ENCODE measurements at regions not wholly inside any gene's neighbourhood (a gene's known extent, or its start where the extent isn't known, plus 50 kb on each side); places are given as distances from the start of the nearest gene placed in this dataset.

GRCh38 chr6:4401408-4402368, 266.3 kb upstream of the ECI2 start:
- ATAC-seq (ENCODE audit: low FRiP score) (no peak), DNase-seq (ENCODE audit: low spot score) (no peak)
- TF ChIP-seq, protein P1, sequence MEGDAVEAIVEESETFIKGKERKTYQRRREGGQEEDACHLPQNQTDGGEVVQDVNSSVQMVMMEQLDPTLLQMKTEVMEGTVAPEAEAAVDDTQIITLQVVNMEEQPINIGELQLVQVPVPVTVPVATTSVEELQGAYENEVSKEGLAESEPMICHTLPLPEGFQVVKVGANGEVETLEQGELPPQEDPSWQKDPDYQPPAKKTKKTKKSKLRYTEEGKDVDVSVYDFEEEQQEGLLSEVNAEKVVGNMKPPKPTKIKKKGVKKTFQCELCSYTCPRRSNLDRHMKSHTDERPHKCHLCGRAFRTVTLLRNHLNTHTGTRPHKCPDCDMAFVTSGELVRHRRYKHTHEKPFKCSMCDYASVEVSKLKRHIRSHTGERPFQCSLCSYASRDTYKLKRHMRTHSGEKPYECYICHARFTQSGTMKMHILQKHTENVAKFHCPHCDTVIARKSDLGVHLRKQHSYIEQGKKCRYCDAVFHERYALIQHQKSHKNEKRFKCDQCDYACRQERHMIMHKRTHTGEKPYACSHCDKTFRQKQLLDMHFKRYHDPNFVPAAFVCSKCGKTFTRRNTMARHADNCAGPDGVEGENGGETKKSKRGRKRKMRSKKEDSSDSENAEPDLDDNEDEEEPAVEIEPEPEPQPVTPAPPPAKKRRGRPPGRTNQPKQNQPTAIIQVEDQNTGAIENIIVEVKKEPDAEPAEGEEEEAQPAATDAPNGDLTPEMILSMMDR (IDR thresholded peaks at IDR 0.05), result no peak

DNA sequence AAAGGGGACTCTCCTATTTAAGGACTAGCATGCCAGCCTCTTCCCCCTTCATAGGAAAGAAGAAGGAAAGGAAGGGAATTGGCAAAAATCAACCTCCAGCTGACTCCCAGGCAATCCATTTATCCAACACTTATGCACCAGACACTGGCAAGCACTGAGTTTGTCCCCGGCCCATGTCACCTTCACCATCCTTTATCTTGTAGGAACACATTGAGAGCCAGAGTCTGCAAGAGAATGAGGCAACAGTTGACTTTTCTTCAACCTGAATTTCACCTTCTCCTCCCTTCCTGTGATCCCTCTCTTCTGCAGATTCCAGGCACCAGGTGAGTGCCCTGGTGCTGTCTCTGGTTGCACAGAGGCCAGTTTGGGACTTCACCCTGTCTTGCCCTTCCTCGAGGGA, 264.3 kb upstream of the ECI2 start:
- TF ChIP-seq, protein P1 (IDR thresholded peaks at IDR 0.05), result no peak
- ATAC-seq (ENCODE audit: low FRiP score) (no peak), DNase-seq (ENCODE audit: low spot score) (no peak)

DNA sequence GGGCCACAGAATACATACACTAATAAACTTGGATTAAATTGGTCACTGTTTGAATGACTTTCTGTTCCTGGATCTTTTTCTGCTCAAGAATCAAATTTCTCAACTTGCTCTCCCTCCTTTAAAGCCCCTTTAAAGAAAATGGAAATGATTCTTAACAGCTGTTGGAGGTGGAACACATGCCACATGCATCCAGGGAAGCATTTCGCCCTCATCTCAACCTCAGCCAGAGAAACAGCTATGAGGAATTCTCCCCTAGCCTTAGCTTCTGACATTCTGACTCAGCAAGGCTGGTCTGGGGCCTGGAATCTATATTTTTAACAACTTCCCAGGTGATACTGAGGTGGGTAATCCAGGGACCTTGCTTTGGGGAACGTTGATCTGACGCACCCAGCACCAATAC, 263.4 kb upstream of the ECI2 start:
- TF ChIP-seq, protein P1 (IDR thresholded peaks at IDR 0.05), result no peak
- no peak for DNase-seq (ENCODE audit: low spot score)
- ATAC-seq (ENCODE audit: low FRiP score), result no peak

DNA sequence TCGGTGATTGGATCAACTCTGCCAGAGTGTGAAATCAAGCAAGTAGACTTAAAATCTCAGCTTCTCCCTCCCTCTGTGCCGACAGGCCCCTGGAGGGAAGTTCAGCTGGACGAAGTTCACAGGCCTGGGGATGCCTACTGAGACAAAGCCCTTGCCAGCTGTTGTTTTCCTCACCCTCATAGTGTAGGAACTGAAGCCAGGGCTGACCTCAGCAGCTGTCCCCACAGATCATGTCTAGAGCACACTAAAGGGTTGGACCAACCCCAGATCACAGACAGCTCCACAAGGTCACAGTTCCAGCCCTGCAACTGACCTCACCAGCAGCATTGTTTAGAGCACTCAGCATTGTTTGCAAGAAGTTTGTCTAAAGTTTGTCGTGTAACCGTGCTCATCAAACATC, 261.9 kb upstream of the ECI2 start:
- TF ChIP-seq, protein P1 (IDR thresholded peaks at IDR 0.05), result no peak
- ATAC-seq (ENCODE audit: low FRiP score) (no peak), DNase-seq (ENCODE audit: low spot score) (no peak)

DNA sequence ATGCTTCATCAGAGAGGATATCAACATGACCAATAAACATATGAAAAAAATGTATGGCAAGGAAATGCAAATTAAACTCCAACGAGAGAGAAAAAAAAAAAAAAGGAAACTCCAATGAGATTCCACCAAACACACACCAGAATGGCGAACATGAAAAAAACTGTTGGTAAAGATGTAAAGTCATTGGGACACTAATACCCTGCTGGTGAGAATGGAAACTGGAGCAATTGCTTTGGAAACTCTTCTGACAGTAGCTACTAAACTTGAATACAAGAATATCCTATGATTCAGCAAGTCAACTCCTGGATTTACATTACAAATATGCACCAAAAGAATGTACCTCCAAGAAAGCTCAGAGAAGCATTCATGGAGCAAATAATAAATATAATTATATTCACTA, 260.7 kb upstream of the ECI2 start:
- TF ChIP-seq, protein P1 (IDR thresholded peaks at IDR 0.05), result no peak
- no peak for ATAC-seq (ENCODE audit: low FRiP score)

DNA sequence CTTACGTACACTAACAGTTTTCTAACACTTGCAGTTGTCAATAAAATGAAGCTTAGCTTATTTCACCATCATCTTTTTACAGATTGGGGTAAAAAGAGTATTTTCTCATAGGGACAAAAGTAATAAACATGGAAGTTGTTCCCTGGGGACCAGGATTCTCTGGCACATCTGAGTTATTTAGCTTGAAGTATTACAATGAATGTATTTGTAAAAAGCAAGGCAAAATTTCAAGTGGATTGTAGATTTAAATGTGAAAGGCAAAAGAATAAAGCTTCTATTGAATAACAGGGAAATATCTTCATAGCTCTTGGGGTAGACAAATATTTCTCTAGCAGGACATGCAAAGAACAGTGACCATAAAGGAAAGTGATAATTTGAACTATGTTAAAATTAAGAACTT, 260.0 kb upstream of the ECI2 start:
- ATAC-seq (ENCODE audit: low FRiP score) (no peak), DNase-seq (ENCODE audit: low spot score) (no peak)
- TF ChIP-seq, protein P1 (IDR thresholded peaks at IDR 0.05), result no peak

More for the DNA sequence above, 260.7 kb upstream of the ECI2 start:
- DNase-seq (ENCODE audit: low spot score), result no peak

DNA sequence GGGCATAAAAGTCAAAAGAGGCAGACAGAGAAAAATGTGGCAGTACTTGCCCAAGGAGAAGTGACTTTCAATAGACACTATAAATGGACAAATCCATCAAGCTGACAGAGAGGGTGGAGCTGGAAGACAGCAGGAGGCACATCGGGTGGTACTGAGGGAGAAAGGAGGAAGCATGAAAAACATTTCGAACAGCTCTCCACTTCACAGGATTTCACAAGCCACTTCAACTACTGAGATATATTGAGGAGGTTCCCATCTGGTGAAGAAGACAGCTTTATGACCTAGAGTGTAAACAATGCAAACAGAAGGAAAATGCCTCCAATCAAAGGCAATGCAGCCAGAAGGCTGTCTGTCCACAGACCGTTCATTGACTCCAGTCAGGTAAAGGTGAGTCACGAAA, 259.4 kb upstream of the ECI2 start:
- DNase-seq (ENCODE audit: low spot score) (no peak), ATAC-seq (ENCODE audit: low FRiP score) (no peak)
- TF ChIP-seq, protein P1 (IDR thresholded peaks at IDR 0.05), result no peak
